Right cardiac atrium (tissue), 5 donors: ENCODE measurements at regions not wholly inside any gene's neighbourhood (a gene's known extent, or its start where the extent isn't known, plus 50 kb on each side); places are given as distances from the start of the nearest gene placed in this dataset.
"Not testable (repeated sequence)": the region's sequence is repeated elsewhere in the genome, so short reads cannot be mapped to it uniquely, and the experiment has no call there.

Source experiments
- ATAC-seq, 2 donors: fragments of 200-7000 bp; cut with Tn5 transposase; one replicate each; pipeline versions ENCODE4 v1.8.0 to v1.9.1; 2020; ENCODE audit warnings: moderate library complexity in 2 of 2, mild to moderate bottlenecking in 1 of 2
- DNase-seq, 3 donors: peaks; one replicate each; pipeline ENCODE4 v3.0.0-alpha.2; 2020
- H3K27ac ChIP-seq: one replicate; pipeline ENCODE4 v1.5.1; 2013; ENCODE audit warnings: mild to moderate bottlenecking, low read length, control low read depth, moderate library complexity
- H3K27me3 ChIP-seq: one replicate; pipeline ENCODE4 v1.6.1; 2013; ENCODE audit not compliant: control insufficient read depth, insufficient read depth
- H3K4me1 ChIP-seq: one replicate; pipeline ENCODE4 v1.6.1; 2013; ENCODE audit warnings: low read length; ENCODE audit not compliant: control insufficient read depth, insufficient read depth
- H3K4me3 ChIP-seq: one replicate; pipeline ENCODE4 v1.5.1; 2013; ENCODE audit warnings: low read length, control low read depth
- H3K9me3 ChIP-seq: one replicate; pipeline ENCODE4 v1.6.1; 2013; ENCODE audit warnings: low read length; ENCODE audit not compliant: control insufficient read depth
- WGBS: extraction: QIAGEN DNeasy Blood & Tissue Kit; methylation state at CpG from one replicate; pipeline ENCODE4 v1.1.7; 2013; 5-methylcytosine and 5-hydroxymethylcytosine counted together
- intact Hi-C, 4 donors: fragments of 100-400 bp; cut with DNase I; formaldehyde crosslinking; loops; one replicate each; pipeline versions ENCODE4 v1.11.0 to v1.14.0; 2022 to 2023
- donor health status: healthy with polysubstance abuse.
- donor health status: DM: no; HTN: yes; CAD: no.
- donor health status: DM: no; HTN: no; CAD: no.
- donor health status: DM: no; HTN: yes; CAD: no; lungs with severe emphysema.
- donor health status: DM: yes; HTN: yes; CAD: no.

GRCh38 chr22:27605390-27605789 lies 196.2 kb downstream of the MN1 start:
- Histone ChIP-seq H3K4me1 (no peaks in the 10 kb centered on the region), H3K27ac (no peak overlapping the region), H3K4me3 (no peak overlapping the region), H3K27me3 (no peaks in the 10 kb centered on the region), H3K9me3 (no peaks in the 10 kb centered on the region)
- ATAC-seq (no peak), DNase-seq (no peak)
- intact Hi-C loops, result no loop called here
- 87% methylated on average over 4 of the region's 4 CpGs for WGBS

- DNase-seq, ATAC-seq, H3K9me3 ChIP-seq, H3K4me3 ChIP-seq, intact Hi-C loops, H3K4me1 ChIP-seq, H3K27ac ChIP-seq, H3K27me3 ChIP-seq: not testable (repeated sequence)
- WGBS, result 95% methylated on average over 7 of the region's 7 CpGs
These were observed 193.8 kb downstream of the MN1 start for GRCh38 chr22:27607750-27608149.

- no peaks in the 10 kb centered on the region for H3K27me3 ChIP-seq
- DNase-seq (no peak), ATAC-seq (no peak)
- H3K4me1 ChIP-seq, result no peaks in the 10 kb centered on the region
- intact Hi-C loops, result no loop called here
- no peak overlapping the region for H3K27ac ChIP-seq
- 61% methylated on average over 18 of the region's 18 CpGs for WGBS
- H3K4me3 ChIP-seq, result no peak overlapping the region
- no peaks in the 10 kb centered on the region for H3K9me3 ChIP-seq
These were observed 192.1 kb downstream of the MN1 start for GRCh38 chr22:27609451-27609888.

GRCh38 chr22:27610164-27610563 lies 191.4 kb downstream of the MN1 start:
- intact Hi-C loops, result not testable (repeated sequence)

GRCh38 chr22:27610863-27611786 lies 190.4 kb downstream of the MN1 start:
- Histone ChIP-seq H3K9me3 (no peaks in the 10 kb centered on the region), H3K4me3 (no peak overlapping the region), H3K27ac (no peak overlapping the region), H3K27me3 (no peaks in the 10 kb centered on the region), H3K4me1 (no peaks in the 10 kb centered on the region)
- DNase-seq (no peak), ATAC-seq (no peak)
- WGBS, result 86% methylated on average over 23 of the region's 23 CpGs
- intact Hi-C loops, result no loop called here

More at GRCh38 chr22:27610164-27610563, 191.4 kb downstream of the MN1 start:
- not testable (repeated sequence) for H3K27me3 ChIP-seq, H3K4me3 ChIP-seq, ATAC-seq, H3K9me3 ChIP-seq, H3K27ac ChIP-seq, H3K4me1 ChIP-seq, DNase-seq
- WGBS, result 95% methylated on average over 2 of the region's 4 CpGs

GRCh38 chr22:27612115-27612514 lies 189.4 kb downstream of the MN1 start:
- DNase-seq, result no peak
- Histone ChIP-seq H3K4me1 (no peaks in the 10 kb centered on the region), H3K9me3 (no peaks in the 10 kb centered on the region), H3K4me3 (no peak overlapping the region), H3K27ac (no peak overlapping the region), H3K27me3 (no peaks in the 10 kb centered on the region)
- WGBS, result 42% methylated on average over 6 of the region's 6 CpGs
- no peak for ATAC-seq
- intact Hi-C loops, result no loop called here

- Histone ChIP-seq H3K9me3 (no peaks in the 10 kb centered on the region), H3K27me3 (no peaks in the 10 kb centered on the region), H3K4me1 (no peaks in the 10 kb centered on the region), H3K4me3 (no peak overlapping the region), H3K27ac (no peak overlapping the region)
- 77% methylated on average over 19 of the region's 19 CpGs for WGBS
- intact Hi-C loops, result no loop called here
- ATAC-seq (no peak), DNase-seq (no peak)
These were observed 188.2 kb downstream of the MN1 start for GRCh38 chr22:27613099-27614005.

- H3K4me3 ChIP-seq, result peak overlapping the region; percentile 31
- H3K9me3 ChIP-seq, result no peaks in the 10 kb centered on the region
- no peaks in the 10 kb centered on the region for H3K4me1 ChIP-seq
- intact Hi-C loops, result no loop called here
- no peaks in the 10 kb centered on the region for H3K27me3 ChIP-seq
- peak; percentile 36 to 49 for ATAC-seq
- WGBS, result 5% methylated on average over 56 of the region's 56 CpGs
- peak; percentile 24 to 72 (median 70) for DNase-seq
- no peak overlapping the region for H3K27ac ChIP-seq
These were observed 187.4 kb downstream of the MN1 start for GRCh38 chr22:27614006-27614649.

- H3K4me3 ChIP-seq, result peak overlapping the region; percentile 31
- intact Hi-C loops, result no loop called here
- H3K27ac ChIP-seq, result no peak overlapping the region
- DNase-seq, result no peak
- no peaks in the 10 kb centered on the region for H3K4me1 ChIP-seq
- WGBS, result 50% methylated on average over 10 of the region's 10 CpGs
- H3K9me3 ChIP-seq, result no peaks in the 10 kb centered on the region
- no peaks in the 10 kb centered on the region for H3K27me3 ChIP-seq
- peak in 1 of 2 donors; percentile 28 for ATAC-seq
These were observed 186.9 kb downstream of the MN1 start for GRCh38 chr22:27614650-27615007.

- H3K27me3 ChIP-seq, result no peaks in the 10 kb centered on the region
- intact Hi-C loops, result no loop called here
- no peaks in the 10 kb centered on the region for H3K9me3 ChIP-seq
- no peak overlapping the region for H3K4me3 ChIP-seq
- no peak for DNase-seq
- no peaks in the 10 kb centered on the region for H3K4me1 ChIP-seq
- 86% methylated on average over 12 of the region's 12 CpGs for WGBS
- no peak for ATAC-seq
- no peak overlapping the region for H3K27ac ChIP-seq
These were observed 186.1 kb downstream of the MN1 start for GRCh38 chr22:27615408-27615807.
